Upper lobe of left lung (tissue), 6 donors: ENCODE measurements at regions not wholly inside any gene's neighbourhood (a gene's known extent, or its start where the extent isn't known, plus 50 kb on each side); places are given as distances from the start of the nearest gene placed in this dataset.

Source experiments
- ATAC-seq, 2 donors: fragments of 200-7000 bp; cut with Tn5 transposase; one replicate each; pipeline ENCODE4 v1.9.1; 2022; ENCODE audit warnings: mild to moderate bottlenecking in 2 of 2, moderate library complexity in 2 of 2; ENCODE audit not compliant: low FRiP score in 2 of 2
- DNase-seq, 2 donors: peaks; one replicate each; pipeline ENCODE4 v3.0.0-alpha.2; 2019 to 2020
- H3K27ac ChIP-seq, 4 donors: fragments of 200-600 bp; sonication (generic); one replicate each; pipeline ENCODE4 v1.5.1; 2016 to 2019
- H3K27me3 ChIP-seq, 4 donors: fragments of 200-600 bp; sonication (generic); one replicate each; pipeline ENCODE4 v1.5.1; 2017 to 2019
- H3K36me3 ChIP-seq, 4 donors: fragments of 200-600 bp; sonication (generic); one replicate each; pipeline ENCODE4 v1.5.1; 2016 to 2019
- H3K4me1 ChIP-seq, 4 donors: fragments of 200-600 bp; sonication (generic); one replicate each; pipeline ENCODE4 v1.5.1; 2018 to 2019
- H3K4me3 ChIP-seq, 4 donors: fragments of 200-600 bp; sonication (generic); one replicate each; pipeline ENCODE4 v1.5.1; 2017 to 2019; ENCODE audit warnings: mild to moderate bottlenecking in 2 of 4, moderate library complexity in 1 of 4
- H3K9me3 ChIP-seq, 4 donors: fragments of 200-600 bp; sonication (generic); one replicate each; pipeline ENCODE4 v1.5.1; 2018 to 2019
- EP300 ChIP-seq, 4 donors: sonication (generic); formaldehyde crosslinking; IDR thresholded peaks; one replicate each; pipeline ENCODE4 v1.5.1; 2017; ENCODE audit warnings: antibody characterized with exemption in 4 of 4, control low read depth in 2 of 4
- POLR2A ChIP-seq, 4 donors: fragments of 450-650 bp; IDR thresholded peaks; one replicate each; pipeline ENCODE4 v1.5.1; 2016 to 2017; ENCODE audit warnings: antibody characterized with exemption in 4 of 4, mild to moderate bottlenecking in 2 of 4
- POLR2AphosphoS5 ChIP-seq, 2 donors: sonication (generic); formaldehyde crosslinking; IDR thresholded peaks; one replicate each; pipeline ENCODE4 v1.5.1; 2017; ENCODE audit warnings: antibody characterized with exemption in 2 of 2
- WGBS, 2 donors: methylation state at CpG; one replicate each; pipeline ENCODE4 v1.1.5; 2017 to 2018; 5-methylcytosine and 5-hydroxymethylcytosine counted together
- TF ChIP-seq, protein P1 (sequence below), 6 experiments: fragments of 450-650 bp in 4 of 6; fragments of 200-600 bp in 2 of 6; sonication (generic) in 2 of 6; IDR thresholded peaks; one replicate each; pipeline ENCODE4 v1.5.1; 2016 to 2019; ENCODE audit warnings: antibody characterized with exemption in 6 of 6
- donor health status: DM: no; HTN: no; CAD: no; lungs with moderate emphysema.
- donor health status: DM: no; HTN: yes; CAD: no; lungs with severe emphysema.

DNA sequence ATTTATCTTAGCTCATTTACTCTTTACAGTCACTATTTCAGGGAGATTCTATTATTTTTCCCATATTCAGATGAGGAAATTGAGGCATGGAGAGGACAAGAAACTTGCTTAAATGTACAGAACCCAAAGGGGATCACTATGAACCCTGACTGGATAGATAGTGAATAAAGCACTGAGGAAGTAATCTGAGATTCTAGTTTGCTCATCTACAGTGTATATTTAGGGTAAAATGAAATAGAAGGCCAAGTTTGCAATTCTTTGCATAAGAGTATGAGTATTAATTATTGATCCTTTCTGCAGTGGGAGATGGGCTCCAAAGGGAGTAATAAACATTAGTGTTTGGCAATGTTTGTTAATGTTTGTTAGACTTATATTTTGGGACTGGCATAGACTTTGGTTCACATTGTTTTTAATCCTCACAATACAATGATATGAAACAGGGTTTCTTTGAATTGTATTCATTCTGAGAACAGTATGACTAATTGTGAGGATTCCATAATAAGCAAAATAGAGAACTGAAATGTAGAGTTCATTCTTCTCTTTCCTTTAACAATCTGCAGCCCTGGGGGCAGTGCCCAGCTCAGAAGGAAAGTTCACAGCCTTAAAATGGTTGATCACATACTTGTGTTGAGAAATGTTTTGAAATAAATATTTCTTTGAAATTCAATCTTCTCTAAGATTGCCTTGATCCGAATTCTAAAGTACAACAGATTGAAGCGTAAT is 131.0 kb upstream of the ZNF804B start:
- Histone ChIP-seq H3K9me3 (no peaks in the 10 kb centered on the region), H3K4me1 (no peaks in the 10 kb centered on the region), H3K4me3 (no peak overlapping the region), H3K27me3 (no peaks in the 10 kb centered on the region), H3K36me3 (no peaks in the 10 kb centered on the region), H3K27ac (no peak overlapping the region)
- WGBS, 2 donors = 90 to 96% methylated on average over 2 of the region's 2 CpGs
- TF ChIP-seq POLR2AphosphoS5 (IDR thresholded peaks at IDR 0.05) = no peak
- TF ChIP-seq POLR2A (IDR thresholded peaks at IDR 0.05) = no peak
- TF ChIP-seq, protein P1, sequence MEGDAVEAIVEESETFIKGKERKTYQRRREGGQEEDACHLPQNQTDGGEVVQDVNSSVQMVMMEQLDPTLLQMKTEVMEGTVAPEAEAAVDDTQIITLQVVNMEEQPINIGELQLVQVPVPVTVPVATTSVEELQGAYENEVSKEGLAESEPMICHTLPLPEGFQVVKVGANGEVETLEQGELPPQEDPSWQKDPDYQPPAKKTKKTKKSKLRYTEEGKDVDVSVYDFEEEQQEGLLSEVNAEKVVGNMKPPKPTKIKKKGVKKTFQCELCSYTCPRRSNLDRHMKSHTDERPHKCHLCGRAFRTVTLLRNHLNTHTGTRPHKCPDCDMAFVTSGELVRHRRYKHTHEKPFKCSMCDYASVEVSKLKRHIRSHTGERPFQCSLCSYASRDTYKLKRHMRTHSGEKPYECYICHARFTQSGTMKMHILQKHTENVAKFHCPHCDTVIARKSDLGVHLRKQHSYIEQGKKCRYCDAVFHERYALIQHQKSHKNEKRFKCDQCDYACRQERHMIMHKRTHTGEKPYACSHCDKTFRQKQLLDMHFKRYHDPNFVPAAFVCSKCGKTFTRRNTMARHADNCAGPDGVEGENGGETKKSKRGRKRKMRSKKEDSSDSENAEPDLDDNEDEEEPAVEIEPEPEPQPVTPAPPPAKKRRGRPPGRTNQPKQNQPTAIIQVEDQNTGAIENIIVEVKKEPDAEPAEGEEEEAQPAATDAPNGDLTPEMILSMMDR (IDR thresholded peaks at IDR 0.05) = no peak
- no peak for TF ChIP-seq EP300 (IDR thresholded peaks at IDR 0.05)
- ATAC-seq (no peak), DNase-seq (no peak)

DNA sequence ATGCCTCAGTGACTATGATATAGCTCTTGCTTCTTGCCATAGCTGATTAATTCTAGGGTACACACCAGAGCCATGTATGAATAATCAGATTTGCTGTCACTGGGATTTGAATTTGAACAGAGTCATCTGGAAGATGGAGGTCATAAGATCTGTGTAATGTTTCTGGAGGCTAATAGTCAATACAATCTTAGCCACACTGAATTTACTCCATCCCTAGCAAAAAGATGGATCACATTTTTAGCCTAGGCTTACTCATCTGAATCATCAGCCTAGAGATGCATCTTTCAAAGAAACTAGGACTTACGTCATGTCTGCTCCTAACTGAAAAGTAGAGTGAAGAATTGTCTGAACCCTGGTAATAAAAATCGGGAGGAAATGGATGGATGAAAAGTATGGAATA is 142.3 kb upstream of the ZNF804B start:
- DNase-seq = no peak
- no peak overlapping the region for H3K4me3 ChIP-seq
- H3K27me3 ChIP-seq = no peaks in the 10 kb centered on the region
- WGBS, 2 donors = 92 to 93% methylated on average over 2 of the region's 2 CpGs
- H3K36me3 ChIP-seq = no peaks in the 10 kb centered on the region
- H3K27ac ChIP-seq = no peak overlapping the region
- no peaks in the 10 kb centered on the region for H3K4me1 ChIP-seq
- no peaks in the 10 kb centered on the region for H3K9me3 ChIP-seq
- ATAC-seq = no peak
- TF ChIP-seq POLR2A (IDR thresholded peaks at IDR 0.05) = no peak
- TF ChIP-seq EP300 (IDR thresholded peaks at IDR 0.05) = no peak
- TF ChIP-seq POLR2AphosphoS5 (IDR thresholded peaks at IDR 0.05) = no peak
- TF ChIP-seq, protein P1 (IDR thresholded peaks at IDR 0.05) = no peak

DNA sequence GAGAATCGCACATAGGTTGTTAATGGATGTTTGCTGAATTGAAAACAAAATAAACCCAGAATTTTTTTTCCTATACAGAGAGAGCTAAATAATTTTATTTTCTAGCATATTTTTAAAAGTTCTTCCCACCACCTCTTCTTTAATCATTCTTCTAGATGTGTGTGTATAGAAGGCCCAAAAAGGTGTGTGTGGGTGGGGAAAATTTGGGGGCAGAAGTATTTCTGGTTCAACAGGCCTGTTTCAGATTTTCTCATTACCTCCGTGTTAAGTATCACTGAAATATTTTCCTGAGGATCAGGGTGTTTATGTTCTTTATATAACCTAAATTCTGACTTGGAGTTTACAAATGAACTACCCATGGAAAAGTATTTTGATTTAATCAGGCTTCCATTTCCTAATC is 144.2 kb upstream of the ZNF804B start:
- no peak for ATAC-seq
- H3K27ac ChIP-seq = no peak overlapping the region

DNA sequence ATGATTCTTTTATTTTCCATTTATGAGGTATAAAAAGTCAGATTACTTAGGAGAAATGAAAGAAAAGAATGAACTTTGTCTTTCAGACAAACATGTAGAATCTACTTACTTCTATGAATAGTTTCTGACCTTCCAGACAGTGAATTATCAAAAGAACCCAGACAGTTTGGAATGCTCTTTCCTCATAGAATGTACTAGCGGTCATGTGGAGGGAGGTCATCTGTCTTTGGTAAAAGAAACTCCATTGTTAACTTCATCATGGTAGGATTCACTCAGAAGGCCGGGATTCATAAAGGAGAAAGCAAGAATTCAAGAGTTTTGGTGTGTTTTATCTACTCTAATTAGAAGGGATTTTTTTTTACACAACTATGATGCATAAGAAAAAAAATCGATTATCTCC is 144.8 kb upstream of the ZNF804B start:
- WGBS, 2 donors = 74 to 79% methylated on average over 3 of the region's 3 CpGs
- ATAC-seq (no peak), DNase-seq (no peak)
- Histone ChIP-seq H3K27ac (no peak overlapping the region), H3K9me3 (no peaks in the 10 kb centered on the region), H3K27me3 (no peaks in the 10 kb centered on the region), H3K36me3 (no peaks in the 10 kb centered on the region), H3K4me1 (no peaks in the 10 kb centered on the region), H3K4me3 (no peak overlapping the region)
- TF ChIP-seq, protein P1 (IDR thresholded peaks at IDR 0.05) = no peak
- TF ChIP-seq POLR2AphosphoS5 (IDR thresholded peaks at IDR 0.05) (no peak), EP300 (IDR thresholded peaks at IDR 0.05) (no peak), POLR2A (IDR thresholded peaks at IDR 0.05) (no peak)

More for the DNA sequence above, 144.2 kb upstream of the ZNF804B start:
- Histone ChIP-seq H3K4me1 (no peaks in the 10 kb centered on the region), H3K36me3 (no peaks in the 10 kb centered on the region), H3K27me3 (no peaks in the 10 kb centered on the region), H3K4me3 (no peak overlapping the region), H3K9me3 (no peaks in the 10 kb centered on the region)
- 89% methylated on average over 2 of the region's 2 CpGs for WGBS, 2 donors
- TF ChIP-seq POLR2AphosphoS5 (IDR thresholded peaks at IDR 0.05) (no peak), EP300 (IDR thresholded peaks at IDR 0.05) (no peak), POLR2A (IDR thresholded peaks at IDR 0.05) (no peak)
- TF ChIP-seq, protein P1 (IDR thresholded peaks at IDR 0.05) = no peak
- DNase-seq = no peak

DNA sequence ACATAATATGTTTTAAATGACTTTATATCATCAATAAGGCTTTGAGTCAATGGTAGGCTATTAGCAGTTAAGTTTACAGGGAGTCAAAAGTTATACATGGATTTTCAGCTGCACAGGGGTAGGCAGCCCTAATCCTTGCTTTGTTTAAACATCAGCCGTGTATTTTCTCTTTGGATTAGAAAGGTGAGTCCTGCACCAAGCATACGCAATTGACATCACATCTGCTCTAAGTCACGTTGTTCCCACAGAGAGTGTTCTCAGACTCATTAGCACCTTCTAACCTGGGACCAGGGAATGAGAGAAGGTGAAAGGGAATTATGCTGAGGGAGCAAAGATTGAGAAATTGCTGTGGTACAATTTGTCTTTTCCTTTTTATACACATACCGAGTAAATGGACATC is 148.6 kb upstream of the ZNF804B start:
- no peak for TF ChIP-seq POLR2AphosphoS5 (IDR thresholded peaks at IDR 0.05)
- TF ChIP-seq EP300 (IDR thresholded peaks at IDR 0.05) = no peak
- TF ChIP-seq, protein P1 (IDR thresholded peaks at IDR 0.05) = no peak
- TF ChIP-seq POLR2A (IDR thresholded peaks at IDR 0.05) = no peak
- WGBS, 2 donors = 75 to 78% methylated on average over 4 of the region's 4 CpGs
- H3K27me3 ChIP-seq = no peaks in the 10 kb centered on the region
- ATAC-seq (no peak), DNase-seq (no peak)
- H3K9me3 ChIP-seq = no peaks in the 10 kb centered on the region
- H3K36me3 ChIP-seq = no peaks in the 10 kb centered on the region
- no peak overlapping the region for H3K4me3 ChIP-seq
- H3K27ac ChIP-seq = no peak overlapping the region
- no peaks in the 10 kb centered on the region for H3K4me1 ChIP-seq
